GM10266 (cell line): ENCODE measurements at regions not wholly inside any gene's neighbourhood (a gene's known extent, or its start where the extent isn't known, plus 50 kb on each side); places are given as distances from the start of the nearest gene placed in this dataset.

Experiments
- DNase-seq: peaks from one replicate; pipeline ENCODE4 v3.0.0; 2012; ENCODE audit errors: extremely low spot score
- CTCF ChIP-seq: IDR thresholded peaks from 2 replicates; pipeline ENCODE4 v1.5.1; 2012; ENCODE audit warnings: mild to moderate bottlenecking, low read depth; ENCODE audit not compliant: control insufficient read depth, insufficient read depth; ENCODE audit errors: missing control alignments

GRCh38 chr14:87678624-87679023, 314.4 kb downstream of the GALC start:
- no peak for DNase-seq
- no peak for TF ChIP-seq CTCF

- TF ChIP-seq CTCF = no peak
Measured at GRCh38 chr14:87676814-87677437, 316.1 kb downstream of the GALC start.

GRCh38 chr14:87667659-87668058, 325.3 kb downstream of the GALC start:
- no peak for DNase-seq
- TF ChIP-seq CTCF = no peak

More at GRCh38 chr14:87676814-87677437, 316.1 kb downstream of the GALC start:
- no peak for DNase-seq

- no peak for TF ChIP-seq CTCF
- DNase-seq = no peak
Measured at GRCh38 chr14:87656315-87656714, 336.7 kb downstream of the GALC start.

- no peak for DNase-seq
- TF ChIP-seq CTCF = no peak
Measured at GRCh38 chr14:87652278-87652677, 340.7 kb downstream of the GALC start.

- no peak for DNase-seq
- TF ChIP-seq CTCF = no peak
Measured at GRCh38 chr14:87644689-87645088, 348.3 kb downstream of the GALC start.

GRCh38 chr14:87643005-87643404, 350.0 kb downstream of the GALC start:
- no peak for TF ChIP-seq CTCF
- no peak for DNase-seq
